ENCODE measurements at regions not wholly inside any gene's neighbourhood (a gene's known extent, or its start where the extent isn't known, plus 50 kb on each side); places are given as distances from the start of the nearest gene placed in this dataset.

DNA sequence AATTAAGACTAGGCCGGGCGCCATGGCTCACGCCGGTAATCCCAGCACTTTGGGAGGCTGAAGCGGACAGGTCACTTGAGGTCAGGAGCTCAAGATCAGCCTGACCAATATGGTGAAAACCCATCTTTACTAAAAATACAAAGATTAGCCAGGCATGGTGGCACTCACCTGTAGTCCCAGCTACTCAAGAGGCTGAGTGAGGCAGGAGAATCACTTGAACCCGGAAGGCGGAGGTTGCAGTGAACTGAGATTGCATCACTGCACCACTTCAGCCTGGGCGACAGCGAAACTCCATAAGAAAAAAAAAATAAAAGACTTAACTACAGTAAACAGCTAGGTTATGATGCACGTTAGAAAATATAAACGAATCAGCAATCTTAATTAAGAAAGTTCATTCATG, 216.0 kb upstream of the TEX13C start:
- TF ChIP-seq, protein P1, sequence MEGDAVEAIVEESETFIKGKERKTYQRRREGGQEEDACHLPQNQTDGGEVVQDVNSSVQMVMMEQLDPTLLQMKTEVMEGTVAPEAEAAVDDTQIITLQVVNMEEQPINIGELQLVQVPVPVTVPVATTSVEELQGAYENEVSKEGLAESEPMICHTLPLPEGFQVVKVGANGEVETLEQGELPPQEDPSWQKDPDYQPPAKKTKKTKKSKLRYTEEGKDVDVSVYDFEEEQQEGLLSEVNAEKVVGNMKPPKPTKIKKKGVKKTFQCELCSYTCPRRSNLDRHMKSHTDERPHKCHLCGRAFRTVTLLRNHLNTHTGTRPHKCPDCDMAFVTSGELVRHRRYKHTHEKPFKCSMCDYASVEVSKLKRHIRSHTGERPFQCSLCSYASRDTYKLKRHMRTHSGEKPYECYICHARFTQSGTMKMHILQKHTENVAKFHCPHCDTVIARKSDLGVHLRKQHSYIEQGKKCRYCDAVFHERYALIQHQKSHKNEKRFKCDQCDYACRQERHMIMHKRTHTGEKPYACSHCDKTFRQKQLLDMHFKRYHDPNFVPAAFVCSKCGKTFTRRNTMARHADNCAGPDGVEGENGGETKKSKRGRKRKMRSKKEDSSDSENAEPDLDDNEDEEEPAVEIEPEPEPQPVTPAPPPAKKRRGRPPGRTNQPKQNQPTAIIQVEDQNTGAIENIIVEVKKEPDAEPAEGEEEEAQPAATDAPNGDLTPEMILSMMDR (IDR thresholded peaks at IDR 0.05): no peak
- TF ChIP-seq POLR2A (IDR thresholded peaks at IDR 0.05) (no peak), POLR2AphosphoS5 (IDR thresholded peaks at IDR 0.05) (no peak), EP300 (IDR thresholded peaks at IDR 0.05; ENCODE audit: low read depth) (no peak)
